ENCODE measurements at regions not wholly inside any gene's neighbourhood (a gene's known extent, or its start where the extent isn't known, plus 50 kb on each side); places are given as distances from the start of the nearest gene placed in this dataset.

DNA sequence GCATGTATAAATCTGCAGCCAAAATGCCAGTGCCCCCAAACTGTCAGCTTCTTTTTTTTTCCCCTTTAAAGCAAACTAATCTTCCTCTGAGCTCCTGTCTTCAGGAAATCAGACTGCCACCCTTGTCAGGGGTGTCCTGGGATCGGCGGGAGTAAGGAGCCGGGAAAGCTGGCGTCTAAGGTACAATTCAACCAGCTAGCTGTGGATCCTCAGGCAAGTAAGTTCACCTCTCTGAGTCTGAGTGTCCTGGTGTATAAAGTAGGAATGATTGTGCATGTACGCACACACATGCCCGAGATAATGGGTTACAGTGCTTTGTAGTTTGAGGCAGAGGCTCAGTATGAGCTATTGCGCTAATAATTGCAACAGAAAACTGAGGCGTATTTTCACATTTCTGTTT is 98.3 kb downstream of the ANKRD60 start:
- no peak overlapping the region for H3K4me3 Mint-ChIP-seq
- H3K27me3 Mint-ChIP-seq: peaks cover 83% of the 10 kb centered on the region
- peaks cover 8% of the 10 kb centered on the region in 2 donors for H3K9me3 Mint-ChIP-seq
- no peak overlapping the region for H3K27ac Mint-ChIP-seq
- H3K4me1 Mint-ChIP-seq: peaks cover 29% of the 10 kb centered on the region
- ATAC-seq (no peak), DNase-seq (no peak)

DNA sequence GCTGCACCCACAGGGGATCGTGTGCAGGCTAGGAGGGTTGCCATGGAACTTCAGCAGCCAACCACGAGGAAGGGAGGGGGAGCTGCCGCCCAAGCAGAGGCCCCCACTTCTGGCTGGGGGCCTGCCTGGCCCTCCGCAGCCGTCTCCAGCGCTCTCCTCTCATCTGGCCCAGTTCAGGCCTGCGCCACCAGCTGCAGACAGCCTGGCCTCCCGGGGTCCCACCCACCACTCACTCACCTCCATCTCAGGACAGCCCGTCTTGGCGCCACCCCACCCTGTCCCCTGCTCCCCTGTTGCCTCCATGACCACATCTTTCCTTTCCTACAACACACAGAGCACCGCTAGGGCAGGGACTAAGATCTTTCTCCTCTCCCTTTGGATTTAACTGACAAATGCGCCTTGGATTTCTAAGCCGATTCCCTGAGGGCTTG is 98.7 kb downstream of the ANKRD60 start:
- no peak overlapping the region for H3K27ac Mint-ChIP-seq
- no peak for ATAC-seq
- peaks cover 78% of the 10 kb centered on the region for H3K27me3 Mint-ChIP-seq
- DNase-seq: no peak
- H3K4me3 Mint-ChIP-seq: no peak overlapping the region
- peaks cover 25% of the 10 kb centered on the region for H3K4me1 Mint-ChIP-seq
- H3K9me3 Mint-ChIP-seq: peaks cover 12% of the 10 kb centered on the region in 2 donors

DNA sequence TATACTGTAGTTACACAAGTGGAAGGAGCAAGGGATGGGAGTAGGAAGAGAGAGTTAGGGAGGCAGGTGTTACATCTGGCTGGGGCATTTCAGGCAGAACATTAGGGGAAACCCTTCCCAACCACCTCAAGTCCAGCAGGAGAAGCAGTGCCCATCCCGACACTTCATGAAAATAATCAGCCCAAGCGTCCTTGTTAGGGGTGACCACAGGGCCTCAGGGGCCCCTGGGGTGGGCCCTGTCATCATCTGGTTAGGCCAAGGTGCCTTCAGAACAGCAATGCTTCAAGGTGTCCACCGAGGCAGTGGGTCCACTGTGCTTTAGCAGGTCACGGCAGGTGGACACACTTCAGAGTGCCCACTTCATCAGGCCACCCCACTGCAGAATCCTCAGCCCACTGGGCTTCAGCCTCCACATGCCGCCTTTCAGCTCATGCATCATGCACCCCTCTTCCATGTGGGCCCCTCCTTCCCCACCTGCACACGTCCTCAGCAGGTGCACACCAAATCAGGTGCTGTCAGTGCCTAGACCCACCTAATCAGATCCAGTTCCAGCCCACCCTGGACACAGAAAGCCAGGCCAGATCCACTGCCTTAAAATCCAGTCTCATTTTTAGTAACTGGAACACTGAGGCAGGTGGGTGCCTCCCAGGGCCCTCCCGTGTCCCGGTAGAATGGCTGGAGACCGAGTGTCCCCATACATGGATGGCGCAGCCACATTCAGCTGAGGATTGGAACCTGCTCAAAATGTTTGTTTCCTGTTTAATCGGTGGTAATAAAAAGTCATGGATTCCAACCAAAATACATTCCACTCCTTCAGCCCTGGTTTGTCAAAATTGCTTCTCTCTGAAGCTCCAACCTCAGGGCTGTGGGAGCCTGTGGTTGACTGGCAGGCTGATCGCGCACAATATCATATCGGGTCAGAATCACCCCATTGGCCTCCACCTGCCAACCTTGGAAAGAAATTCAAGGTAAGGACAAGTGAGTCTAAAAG is 99.5 kb downstream of the ANKRD60 start:
- DNase-seq: no peak
- Mint-ChIP-seq H3K4me3 (no peak overlapping the region), H3K9me3 (peaks cover 20% of the 10 kb centered on the region in 2 donors), H3K4me1 (peaks cover 23% of the 10 kb centered on the region), H3K27ac (no peak overlapping the region), H3K27me3 (peaks cover 72% of the 10 kb centered on the region)
- no peak for ATAC-seq

DNA sequence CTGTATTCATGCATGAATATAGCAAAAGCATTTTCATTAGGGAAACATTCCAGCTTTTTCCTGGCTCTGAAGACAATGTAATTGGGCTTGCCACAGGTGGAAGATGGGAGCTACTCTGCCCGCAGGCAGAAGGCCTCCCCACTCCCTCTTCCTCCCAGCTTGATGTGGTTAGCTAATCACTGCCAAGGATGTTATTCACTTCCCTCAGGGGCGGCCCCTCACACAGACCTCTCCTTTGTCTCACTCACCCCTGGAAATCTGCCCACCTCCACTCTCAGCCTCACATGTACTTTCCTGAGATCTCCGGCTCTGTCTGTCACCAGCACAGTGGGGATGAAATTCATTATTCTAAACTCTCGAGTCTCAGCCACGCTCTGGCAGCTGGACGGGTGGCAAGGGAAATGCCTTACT is 100.7 kb downstream of the ANKRD60 start:
- no peak overlapping the region for H3K27ac Mint-ChIP-seq
- H3K4me3 Mint-ChIP-seq: no peak overlapping the region
- ATAC-seq (no peak), DNase-seq (no peak)
- peaks cover 61% of the 10 kb centered on the region for H3K27me3 Mint-ChIP-seq
- peaks cover 22 to 24% of the 10 kb centered on the region in 2 donors for H3K9me3 Mint-ChIP-seq
- peaks cover 23% of the 10 kb centered on the region for H3K4me1 Mint-ChIP-seq

DNA sequence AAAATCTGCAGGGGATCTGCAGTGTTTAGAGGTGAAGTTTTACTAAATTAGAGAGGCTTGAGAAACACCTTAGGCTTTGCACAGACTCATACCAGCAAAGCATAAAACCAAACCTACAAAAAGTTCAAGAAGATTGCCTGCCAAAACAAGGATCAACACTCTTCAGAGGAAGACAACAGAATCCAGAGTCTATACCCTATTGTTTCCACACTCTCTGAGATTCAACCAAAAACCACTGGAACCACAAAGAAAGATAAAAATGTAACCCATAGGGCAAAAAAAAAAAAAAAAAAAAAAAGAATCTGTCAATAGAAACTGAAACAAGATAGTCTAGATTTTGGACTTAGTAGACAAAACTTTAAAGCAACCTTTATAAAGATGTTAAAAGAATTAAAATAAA is 102.7 kb downstream of the ANKRD60 start:
- no peak overlapping the region for H3K27ac Mint-ChIP-seq
- H3K4me1 Mint-ChIP-seq: peaks cover 9% of the 10 kb centered on the region
- DNase-seq (no peak), ATAC-seq (no peak)
- H3K27me3 Mint-ChIP-seq: peaks cover 48% of the 10 kb centered on the region
- peaks cover 22 to 24% of the 10 kb centered on the region in 2 donors for H3K9me3 Mint-ChIP-seq
- H3K4me3 Mint-ChIP-seq: no peak overlapping the region

DNA sequence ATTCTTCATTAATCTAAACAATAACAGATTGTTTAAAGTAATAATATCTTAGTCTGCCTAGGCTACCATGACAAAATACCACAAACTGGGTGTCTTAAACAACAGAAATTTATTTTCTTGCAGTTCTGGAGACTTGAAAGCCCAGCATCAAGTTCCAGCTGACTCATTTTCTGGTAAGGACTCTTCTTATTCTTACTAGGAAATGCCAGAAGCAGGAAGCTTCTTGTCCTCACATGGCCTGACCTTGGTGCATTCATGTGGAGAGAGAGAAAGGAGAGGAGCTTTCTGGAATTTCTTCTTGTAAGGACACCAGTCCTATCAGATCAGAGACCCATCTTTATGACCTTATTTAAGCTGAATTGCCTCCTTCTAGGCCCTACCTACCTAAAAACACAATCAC is 110.5 kb downstream of the ANKRD60 start:
- Mint-ChIP-seq H3K4me1 (no peaks in the 10 kb centered on the region), H3K27ac (no peak overlapping the region), H3K4me3 (no peak overlapping the region), H3K27me3 (peaks cover 66% of the 10 kb centered on the region), H3K9me3 (peaks cover 7 to 15% of the 10 kb centered on the region in 2 donors)
- DNase-seq (no peak), ATAC-seq (no peak)

DNA sequence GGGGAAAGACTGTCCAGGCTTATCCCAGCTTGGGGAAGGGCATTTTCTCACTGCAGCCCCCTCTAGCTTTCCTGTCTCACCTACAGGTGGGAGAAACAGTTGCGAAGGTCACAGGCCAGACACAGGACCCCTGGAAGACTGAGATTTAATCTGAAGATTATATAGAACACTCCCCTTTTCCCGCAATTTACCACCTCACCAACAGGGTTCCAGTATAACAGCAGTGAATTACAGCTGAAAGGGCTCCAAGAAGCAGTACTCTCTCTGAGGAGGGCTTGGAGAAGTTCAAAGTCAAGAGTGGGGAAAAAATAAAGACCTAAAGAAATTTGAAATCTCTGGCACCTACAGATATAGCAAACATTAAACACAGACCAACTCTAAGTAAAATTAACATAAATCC is 111.9 kb downstream of the ANKRD60 start:
- peaks cover 7 to 15% of the 10 kb centered on the region in 2 donors for H3K9me3 Mint-ChIP-seq
- DNase-seq (no peak), ATAC-seq (no peak)
- H3K27me3 Mint-ChIP-seq: peaks cover 71% of the 10 kb centered on the region
- no peak overlapping the region for H3K4me3 Mint-ChIP-seq
- no peak overlapping the region for H3K27ac Mint-ChIP-seq
- H3K4me1 Mint-ChIP-seq: no peaks in the 10 kb centered on the region

DNA sequence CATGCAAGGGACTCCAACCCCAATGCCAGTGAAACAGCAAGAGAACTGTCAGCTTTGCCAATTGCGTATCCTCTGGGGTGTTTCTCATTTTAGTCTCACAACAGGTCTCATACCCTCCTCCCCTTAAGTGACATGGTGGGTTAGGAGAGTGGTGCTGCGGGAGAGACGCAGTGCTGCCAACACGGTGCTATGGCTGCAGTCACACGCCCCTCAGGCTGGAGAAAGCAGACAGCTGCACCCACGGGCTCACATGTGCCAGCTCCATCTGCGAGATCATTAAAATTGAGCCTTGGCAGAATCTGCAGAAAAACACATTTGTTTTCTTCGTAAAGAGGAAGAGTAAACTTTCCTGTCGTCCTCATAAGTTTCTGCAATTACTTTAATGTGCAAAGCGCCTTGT is 114.7 kb downstream of the ANKRD60 start:
- no peak overlapping the region for H3K4me3 Mint-ChIP-seq
- no peak overlapping the region for H3K27ac Mint-ChIP-seq
- H3K9me3 Mint-ChIP-seq: peaks cover 15 to 16% of the 10 kb centered on the region in 2 donors
- no peaks in the 10 kb centered on the region for H3K4me1 Mint-ChIP-seq
- ATAC-seq (no peak), DNase-seq (no peak)
- H3K27me3 Mint-ChIP-seq: peaks cover 64% of the 10 kb centered on the region

DNA sequence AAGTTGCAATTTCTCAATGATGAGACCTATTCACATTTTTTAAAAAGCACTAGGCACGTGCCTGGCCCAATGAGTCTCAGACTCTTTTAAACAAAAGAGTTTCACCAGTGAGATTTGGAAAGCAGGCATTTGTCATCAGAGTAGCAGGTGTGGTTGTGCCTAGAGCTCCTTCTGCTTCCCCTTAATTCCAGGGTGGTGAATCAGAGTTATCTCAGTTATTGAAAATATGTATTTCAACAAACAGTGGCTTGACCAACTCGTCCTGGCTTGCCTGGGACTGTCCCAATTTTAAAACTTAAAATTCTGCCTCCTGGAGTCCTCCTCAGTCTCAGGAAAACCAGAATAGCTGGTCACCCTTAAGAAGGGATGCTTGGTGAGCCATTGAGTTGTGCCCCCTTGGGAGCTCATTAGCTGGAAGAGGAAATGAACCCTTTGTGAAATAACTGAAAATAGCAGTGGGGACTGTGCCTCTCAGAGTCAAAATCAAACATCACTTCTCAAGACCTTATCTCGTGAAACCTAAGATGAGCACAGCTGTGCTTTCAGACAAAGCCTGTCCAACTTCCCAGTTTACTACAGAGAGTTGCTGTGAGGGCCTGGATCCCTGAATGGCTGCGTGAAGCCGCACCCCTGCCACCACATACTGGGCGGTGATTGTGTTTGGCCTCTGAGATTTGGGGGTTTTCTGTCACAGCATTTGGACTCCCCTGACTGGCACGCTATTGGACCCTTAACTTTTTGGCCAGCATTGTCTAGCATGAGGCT is 116.3 kb downstream of the ANKRD60 start:
- ATAC-seq (no peak), DNase-seq (no peak)
- Mint-ChIP-seq H3K4me3 (no peak overlapping the region), H3K4me1 (no peaks in the 10 kb centered on the region), H3K9me3 (peaks cover 9% of the 10 kb centered on the region in 2 donors), H3K27ac (no peak overlapping the region), H3K27me3 (peaks cover 67% of the 10 kb centered on the region)

DNA sequence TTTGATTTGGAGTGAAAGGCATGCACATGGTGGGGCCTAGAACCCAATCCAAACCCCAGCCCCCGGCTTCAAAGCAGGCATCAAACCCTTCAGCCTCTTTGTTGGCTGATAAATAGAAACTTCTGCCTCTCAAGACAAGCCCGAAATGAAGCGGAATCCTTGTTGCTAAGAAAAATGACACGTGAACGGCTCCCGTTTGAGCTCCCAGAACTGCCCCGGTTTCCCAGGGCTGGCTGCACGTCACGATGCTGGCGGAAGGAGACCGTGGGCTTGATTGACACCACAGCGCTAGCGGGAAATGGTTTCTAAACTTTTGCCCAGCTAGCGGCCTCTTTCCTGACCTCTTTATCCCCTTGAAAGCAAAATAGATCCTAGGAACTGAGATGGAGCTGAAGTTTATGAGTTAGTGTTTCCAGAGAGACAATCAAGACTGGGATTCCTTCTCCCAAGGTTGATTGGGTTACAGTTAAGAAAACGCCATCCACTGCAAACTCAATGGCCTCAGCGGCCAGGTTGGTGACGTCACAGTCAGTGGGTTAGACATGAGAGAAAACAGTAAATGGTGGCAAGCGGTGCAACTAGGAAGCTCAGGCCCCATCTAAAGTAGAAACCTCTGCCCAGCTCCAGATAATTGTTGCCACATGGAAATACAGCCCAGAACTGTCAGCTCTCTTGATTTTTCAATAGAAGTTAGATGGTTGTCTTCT is 117.0 kb downstream of the ANKRD60 start:
- ATAC-seq: no peak
- Mint-ChIP-seq H3K4me3 (no peak overlapping the region), H3K9me3 (peaks cover 9% of the 10 kb centered on the region in 2 donors), H3K4me1 (no peaks in the 10 kb centered on the region), H3K27ac (no peak overlapping the region), H3K27me3 (peaks cover 67% of the 10 kb centered on the region)
- DNase-seq: no peak

DNA sequence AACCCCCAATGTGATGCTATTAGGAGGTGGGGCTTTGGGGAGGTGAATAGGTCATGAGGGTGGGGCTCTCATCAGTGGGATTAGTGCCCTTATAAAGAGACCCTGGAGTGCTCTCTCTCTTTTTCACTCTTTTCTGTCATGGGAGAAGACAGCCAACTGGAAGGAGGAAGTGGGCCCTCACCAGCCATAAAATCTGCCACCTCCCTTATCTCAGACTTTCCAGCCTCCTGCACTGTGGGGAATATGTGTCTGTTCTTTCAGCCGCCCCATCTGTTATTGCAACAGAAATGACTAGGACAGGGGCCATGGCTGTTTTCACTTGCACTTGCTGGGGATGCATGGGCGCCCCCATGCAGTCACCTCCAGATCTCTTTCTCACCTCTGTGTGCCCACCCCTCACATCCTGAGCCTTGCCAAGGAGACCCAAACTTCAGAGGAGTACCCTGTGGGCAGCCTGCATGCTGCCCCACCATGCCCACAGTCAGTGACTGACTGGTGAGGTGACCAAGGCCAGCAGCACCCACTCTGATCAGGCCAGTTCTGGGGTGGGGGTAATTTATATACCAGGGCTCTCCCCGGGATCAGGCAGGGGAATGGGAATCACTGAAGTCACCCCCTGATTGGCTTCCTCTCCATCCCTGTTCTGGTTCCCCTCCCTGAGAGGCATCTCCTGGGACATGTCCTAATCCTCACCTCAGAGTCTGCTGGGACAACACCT is 118.4 kb downstream of the ANKRD60 start:
- no peak overlapping the region for H3K4me3 Mint-ChIP-seq
- DNase-seq (no peak), ATAC-seq (no peak)
- H3K9me3 Mint-ChIP-seq: peaks cover 14 to 19% of the 10 kb centered on the region in 2 donors
- H3K4me1 Mint-ChIP-seq: no peaks in the 10 kb centered on the region
- H3K27ac Mint-ChIP-seq: no peak overlapping the region
- H3K27me3 Mint-ChIP-seq: peaks cover 68% of the 10 kb centered on the region

DNA sequence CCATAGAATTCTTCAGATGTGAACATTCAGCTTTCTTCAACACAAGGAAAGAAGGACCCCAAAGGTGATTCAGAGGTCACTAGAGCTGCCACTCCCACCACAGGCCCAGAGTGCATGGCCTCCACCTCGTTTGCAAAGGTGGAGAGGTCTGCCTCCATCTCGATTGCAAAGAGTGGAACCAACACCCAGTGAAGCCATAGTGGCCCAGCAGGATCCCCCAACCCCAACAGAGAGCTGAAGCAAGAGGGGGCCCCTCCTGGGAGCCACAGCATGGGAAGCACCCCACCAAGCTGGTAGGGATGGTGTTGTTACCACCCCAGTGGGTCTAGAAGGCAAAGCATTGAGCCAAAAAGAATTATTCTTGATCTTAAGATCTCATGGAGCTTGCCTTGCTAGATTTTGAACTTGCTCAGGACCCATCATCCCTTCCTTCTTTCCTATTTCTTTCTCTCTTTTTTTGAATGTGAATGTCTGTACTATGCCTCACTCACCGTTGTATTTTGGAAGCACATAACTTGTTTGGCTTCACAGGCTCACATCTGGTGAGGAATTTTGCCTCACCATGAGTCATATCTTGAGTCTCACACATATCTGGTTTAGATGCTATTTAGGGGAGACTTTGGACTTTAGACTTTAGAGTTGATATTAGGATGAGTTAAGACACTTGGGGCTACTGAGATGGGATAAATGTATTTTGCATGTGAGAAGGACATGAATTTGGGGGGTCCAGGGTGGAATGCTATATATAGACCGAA is 119.2 kb downstream of the ANKRD60 start:
- Mint-ChIP-seq H3K4me1 (no peaks in the 10 kb centered on the region), H3K4me3 (no peak overlapping the region), H3K9me3 (peaks cover 14 to 19% of the 10 kb centered on the region in 2 donors), H3K27me3 (peaks cover 62% of the 10 kb centered on the region), H3K27ac (no peak overlapping the region)
- ATAC-seq (no peak), DNase-seq (no peak)

DNA sequence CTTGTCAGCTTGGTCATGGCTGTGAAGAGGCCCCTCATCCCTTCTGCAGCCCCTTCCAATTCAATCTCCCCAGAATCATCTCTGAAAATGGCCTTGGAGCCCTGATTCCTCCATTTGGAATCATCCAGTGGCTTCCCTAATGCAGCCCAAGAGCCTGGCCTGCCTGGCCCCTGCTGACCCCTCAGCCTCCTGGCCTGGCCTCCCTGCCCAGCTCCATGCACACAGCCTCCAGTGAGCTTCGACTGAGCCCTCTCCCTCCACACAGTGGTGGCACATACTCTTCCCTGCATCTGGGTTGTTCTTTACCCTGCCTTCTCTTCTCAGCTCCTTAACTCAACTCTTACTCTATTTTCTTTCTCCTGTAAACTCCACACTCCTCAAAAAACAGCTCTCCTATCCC is 120.9 kb downstream of the ANKRD60 start:
- H3K27me3 Mint-ChIP-seq: peaks cover 44% of the 10 kb centered on the region
- ATAC-seq (no peak), DNase-seq (no peak)
- peaks cover 14 to 19% of the 10 kb centered on the region in 2 donors for H3K9me3 Mint-ChIP-seq
- H3K27ac Mint-ChIP-seq: no peak overlapping the region
- no peak overlapping the region for H3K4me3 Mint-ChIP-seq
- peaks cover 8% of the 10 kb centered on the region for H3K4me1 Mint-ChIP-seq

DNA sequence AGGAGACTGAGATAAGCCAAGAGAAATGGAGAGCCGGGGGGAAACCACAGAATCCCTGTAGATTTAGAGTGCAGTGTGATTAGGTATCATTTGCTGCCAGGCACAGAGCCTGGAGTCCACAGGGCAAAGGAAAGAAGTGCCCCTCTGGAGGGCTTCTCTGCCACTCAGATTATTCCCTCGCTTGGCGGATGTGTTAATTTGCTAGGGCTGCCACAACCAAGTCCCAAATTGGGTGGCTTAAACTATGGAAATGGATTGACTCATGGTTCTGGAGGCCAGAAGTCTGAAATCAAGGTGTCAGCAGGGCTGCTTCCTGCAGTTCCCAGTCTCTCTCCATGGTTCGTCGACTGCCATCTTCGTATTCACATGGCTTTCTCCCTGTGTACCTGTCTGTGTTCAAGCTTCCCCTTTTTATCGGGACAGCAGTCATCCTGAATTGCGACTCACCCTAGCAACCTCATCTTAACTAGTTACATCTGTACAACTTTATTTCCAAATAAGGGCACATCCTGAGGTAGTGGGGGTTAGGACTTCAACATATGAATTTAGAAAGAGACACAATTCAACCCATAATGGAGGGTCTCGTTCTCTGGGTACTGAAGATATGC is 122.2 kb downstream of the ANKRD60 start:
- no peak overlapping the region for H3K27ac Mint-ChIP-seq
- peaks cover 14 to 19% of the 10 kb centered on the region in 2 donors for H3K9me3 Mint-ChIP-seq
- peaks cover 44% of the 10 kb centered on the region for H3K27me3 Mint-ChIP-seq
- H3K4me1 Mint-ChIP-seq: peaks cover 10% of the 10 kb centered on the region
- DNase-seq (no peak), ATAC-seq (no peak)
- no peak overlapping the region for H3K4me3 Mint-ChIP-seq

Data from stimulated activated naive CD8-positive, alpha-beta T cell treated with anti-CD3 and anti-CD28 coated beads, Interleukin-15, amount 100 ng/mL, for 72 hours (primary cell).